HCT116 (cell line): ENCODE measurements at regions not wholly inside any gene's neighbourhood (a gene's known extent, or its start where the extent isn't known, plus 50 kb on each side); places are given as distances from the start of the nearest gene placed in this dataset.

Experiments used
- ATAC-seq: fragments of 200-7000 bp; cut with Tn5 transposase; 2 replicates; pipeline ENCODE4 v1.9.1; 2020; ENCODE audit warnings: mild to moderate bottlenecking, moderate library complexity
- BruUV-seq: library from RNA; stranded (reverse); fragments of 400-500 nt; replicated peaks from 2 replicates; lab custom pipeline; 2021; lab: Mats Ljungman, UMichigan
- CTCF ChIA-PET: fragments of 300-600 bp; sonication (Branson Sonifier 250); formaldehyde crosslinking; loops from one replicate; lab custom pipeline; 2021; ENCODE audit warnings: antibody characterized with exemption; lab: Charles Lee
- POLR2A ChIA-PET: fragments of 300-600, 350-600 bp; sonication (Branson Sonifier 250); formaldehyde crosslinking; loops from one replicate; lab custom pipeline; 2021; ENCODE audit warnings: antibody characterized with exemption; lab: Charles Lee
- RAD21 ChIA-PET, 2 experiments: fragments of 300-600 bp; sonication (Branson Sonifier 250); formaldehyde crosslinking; loops; one replicate each; lab custom pipeline; 2023; ENCODE audit warnings: low total read pairs in 2 of 2; ENCODE audit not compliant: uncharacterized antibody in 2 of 2, unreplicated experiment in 2 of 2, low non-redundant PET in 1 of 2; lab: Charles Lee
- DNase-seq: peaks from one replicate; pipeline ENCODE4 v3.0.0-alpha.2; 2010; ENCODE audit warnings: low read depth, low spot score
- H2AFZ ChIP-seq: fragments of 200-600 bp; shearing (Covaris generic), sonication (generic); 2 replicates; pipeline ENCODE4 v1.6.1; 2017; ENCODE audit warnings: low read depth, mixed run types, mixed read lengths, antibody characterized with exemption, low read length; ENCODE audit not compliant: poor library complexity, severe bottlenecking
- H3K27ac ChIP-seq: 2 replicates; pipeline ENCODE4 v1.5.1; 2012; ENCODE audit warnings: low read depth, low read length
- H3K27me3 ChIP-seq: fragments of 200-600 bp; sonication (generic); 2 replicates; pipeline ENCODE4 v1.6.1; 2016; ENCODE audit warnings: mixed run types, low read length, mixed read lengths; ENCODE audit not compliant: insufficient read depth
- H3K36me3 ChIP-seq, 2 experiments: fragments of 200-500 bp in 1 of 2; fragments of 200-600 bp in 1 of 2; sonication (Bioruptor generic) in 1 of 2; sonication (generic) in 1 of 2; 2 replicates each; pipeline versions ENCODE4 v1.5.1 to v1.6.1; 2014 to 2016; ENCODE audit warnings: low read length in 2 of 2, inconsistent platforms in 1 of 2, mixed read lengths in 1 of 2, mixed run types in 1 of 2; ENCODE audit not compliant: insufficient read depth in 2 of 2, control insufficient read depth in 1 of 2
- H3K4me1 ChIP-seq, 2 experiments: fragments of 200-600 bp in 1 of 2; sonication (generic) in 1 of 2; 2 replicates each; pipeline versions ENCODE4 v1.5.1 to v1.6.1; 2012 to 2017; ENCODE audit warnings: low read length in 2 of 2, inconsistent platforms in 1 of 2, mild to moderate bottlenecking in 1 of 2, mixed read lengths in 1 of 2, mixed run types in 1 of 2, moderate library complexity in 1 of 2; ENCODE audit not compliant: insufficient read depth in 2 of 2, control insufficient read depth in 1 of 2
- H3K4me2 ChIP-seq: fragments of 200-600 bp; sonication (generic); 2 replicates; pipeline ENCODE4 v1.6.1; 2017; ENCODE audit warnings: mixed run types, low read length, mixed read lengths
- H3K4me3 ChIP-seq, 2 experiments: fragments of 200-600 bp in 1 of 2; sonication (generic) in 1 of 2; replicated peaks in 1 of 2; 2 replicates each; pipeline ENCODE4 v1.5.1; 2011 to 2016; ENCODE audit warnings: low read length in 2 of 2, control low read depth in 1 of 2, low read depth in 1 of 2, mild to moderate bottlenecking in 1 of 2, mixed read lengths in 1 of 2, mixed run types in 1 of 2
- H3K79me2 ChIP-seq: fragments of 200-600 bp; sonication (generic); 2 replicates; pipeline ENCODE4 v1.6.1; 2017; ENCODE audit warnings: mild to moderate bottlenecking, mixed run types, low read length, moderate library complexity, mixed read lengths; ENCODE audit not compliant: insufficient read depth
- H3K9ac ChIP-seq: fragments of 200-600 bp; sonication (generic); 2 replicates; pipeline ENCODE4 v1.6.1; 2016; ENCODE audit warnings: low read length, mixed read lengths
- H3K9me2 ChIP-seq: fragments of 200-600 bp; sonication (generic), shearing (Covaris generic); 2 replicates; pipeline ENCODE4 v1.6.1; 2017; ENCODE audit warnings: mixed run types, mild to moderate bottlenecking, moderate library complexity; ENCODE audit not compliant: insufficient read depth
- H3K9me3 ChIP-seq, 2 experiments: fragments of 200-500 bp in 1 of 2; fragments of 200-600 bp in 1 of 2; sonication (Bioruptor generic) in 1 of 2; sonication (generic) in 1 of 2; 2 replicates each; pipeline ENCODE4 v1.6.1; 2014 to 2017; ENCODE audit warnings: low read length in 2 of 2, mixed read lengths in 2 of 2, inconsistent platforms in 1 of 2, low read depth in 1 of 2, mild to moderate bottlenecking in 1 of 2, mixed run types in 1 of 2, moderate library complexity in 1 of 2; ENCODE audit not compliant: control insufficient read depth in 1 of 2, insufficient read depth in 1 of 2
- H4K20me1 ChIP-seq: fragments of 200-600 bp; sonication (generic), shearing (Covaris generic); 2 replicates; pipeline ENCODE4 v1.6.1; 2017; ENCODE audit warnings: mixed run types, mild to moderate bottlenecking, moderate library complexity; ENCODE audit not compliant: insufficient read depth
- CBX3 ChIP-seq: IDR thresholded peaks from 2 replicates; pipeline ENCODE4 v1.6.1; 2012; ENCODE audit warnings: low read depth
- CEBPB ChIP-seq: IDR thresholded peaks from 2 replicates; pipeline ENCODE4 v1.6.1; 2012; ENCODE audit warnings: low read depth
- FOSL1 ChIP-seq: IDR thresholded peaks from 2 replicates; pipeline ENCODE4 v1.6.1; 2012; ENCODE audit warnings: low read depth
- MAX ChIP-seq: IDR thresholded peaks from 2 replicates; pipeline ENCODE4 v1.6.1; 2012
- POLR2A ChIP-seq: IDR thresholded peaks from 2 replicates; pipeline ENCODE4 v1.7.0; 2011; ENCODE audit warnings: borderline replicate concordance; ENCODE audit not compliant: insufficient read depth, insufficient read length; ENCODE audit errors: extremely low read depth
- POLR2AphosphoS5 ChIP-seq: IDR thresholded peaks from 2 replicates; pipeline ENCODE4 v1.6.1; 2011; ENCODE audit warnings: mild to moderate bottlenecking, low read depth, low read length, moderate library complexity
- RAD21 ChIP-seq: IDR thresholded peaks from 2 replicates; pipeline ENCODE4 v1.6.1; 2012; ENCODE audit warnings: low read depth, mild to moderate bottlenecking
- REST ChIP-seq: IDR thresholded peaks from 2 replicates; pipeline ENCODE4 v1.6.1; 2012; ENCODE audit warnings: low read depth
- SIN3A ChIP-seq: IDR thresholded peaks from 2 replicates; pipeline ENCODE4 v1.6.1; 2012; ENCODE audit warnings: low read depth
- SP1 ChIP-seq: IDR thresholded peaks from 2 replicates; pipeline ENCODE4 v1.6.1; 2012; ENCODE audit warnings: low read depth
- SRF ChIP-seq: IDR thresholded peaks from 2 replicates; pipeline ENCODE4 v1.6.1; 2012; ENCODE audit warnings: low read depth
- TCF7L2 ChIP-seq: IDR thresholded peaks from 2 replicates; pipeline ENCODE4 v1.7.0; 2011; ENCODE audit warnings: borderline replicate concordance, inconsistent platforms; ENCODE audit not compliant: insufficient read depth, insufficient read length; ENCODE audit errors: extremely low read depth
- ZBTB33 ChIP-seq: IDR thresholded peaks from 2 replicates; pipeline ENCODE4 v1.6.1; 2011; ENCODE audit warnings: mild to moderate bottlenecking, low read length, moderate library complexity; ENCODE audit not compliant: insufficient replicate concordance; ENCODE audit errors: extremely low read depth
- ZFX ChIP-seq: fragments of 450-650 bp; IDR thresholded peaks from 2 replicates; pipeline ENCODE4 v1.6.1; 2017
- intact Hi-C: fragments of 100-400 bp; cut with micrococcal nuclease; formaldehyde crosslinking; loops from 2 replicates; pipeline ENCODE4 v1.10.0; 2022

DNA sequence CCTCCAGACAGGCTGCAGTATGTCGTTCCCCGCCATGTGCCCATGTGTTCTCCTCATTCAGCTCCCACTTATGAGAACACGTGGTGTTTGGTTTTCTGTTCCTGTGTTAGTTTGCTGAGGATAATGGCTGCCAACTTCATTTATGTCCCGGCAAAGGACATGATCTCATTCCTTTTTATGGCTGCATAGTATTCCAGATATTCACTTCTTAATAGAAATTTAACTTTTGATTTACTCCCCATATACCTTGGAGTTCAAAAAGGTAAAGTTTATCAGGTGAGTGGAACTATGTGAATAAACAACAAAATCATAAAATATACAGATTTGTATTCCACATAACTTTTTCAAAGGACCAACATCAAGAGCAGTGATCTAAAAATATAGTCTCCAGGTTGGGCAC, 372.6 kb downstream of the STK39 start (continued):
- TF ChIP-seq SP1 (no peak), ZFX (no peak)

GRCh38 chr2:167871286-167871685, 376.1 kb downstream of the STK39 start:
- Histone ChIP-seq H3K4me1 (no peaks in the 10 kb centered on the region), H3K4me2 (no peak overlapping the region), H3K27ac (no peak overlapping the region), H3K79me2 (no peaks in the 10 kb centered on the region), H3K27me3 (no peaks in the 10 kb centered on the region), H2AFZ (no peak overlapping the region), H3K4me3 (no peak overlapping the region), H3K36me3 (no peaks in the 10 kb centered on the region), H3K9me3 (no peaks in the 10 kb centered on the region), H3K9me2 (no peaks in the 10 kb centered on the region), H3K9ac (no peak overlapping the region), H4K20me1 (no peaks in the 10 kb centered on the region)
- no peak for TF ChIP-seq REST
- TF ChIP-seq ZBTB33, result no peak
- no peak for TF ChIP-seq CEBPB
- TF ChIP-seq RAD21, result no peak
- no peak for TF ChIP-seq FOSL1
- no peak for TF ChIP-seq MAX
- no peak for TF ChIP-seq POLR2A
- TF ChIP-seq POLR2AphosphoS5, result no peak
- TF ChIP-seq CBX3, result no peak
- no peak for TF ChIP-seq SRF
- no peak for TF ChIP-seq SP1
- TF ChIP-seq SIN3A, result no peak
- TF ChIP-seq TCF7L2, result no peak
- intact Hi-C loops, result no loop called here
- DNase-seq (no peak), ATAC-seq (no peak)
- CTCF ChIA-PET, result no interaction called here
- POLR2A ChIA-PET, result no interaction called here
- no TSS peak for BruUV-seq
- RAD21 ChIA-PET, result no interaction called here
